Activated CD4-positive, alpha-beta T cell treated with anti-CD3 and anti-CD28 coated beads, Interleukin-2, Interleukin-6, amounts not matched to agents 100 ng/mL and 50 ng/mL, durations not matched to agents 16 hours and 8 hours (primary cell): ENCODE measurements at regions not wholly inside any gene's neighbourhood (a gene's known extent, or its start where the extent isn't known, plus 50 kb on each side); places are given as distances from the start of the nearest gene placed in this dataset.
"Not testable (repeated sequence)": the region's sequence is repeated elsewhere in the genome, so short reads cannot be mapped to it uniquely, and the experiment has no call there.

Source experiments
- DNase-seq: peaks from one replicate; pipeline ENCODE4 v3.0.0-alpha.2; 2020

DNA sequence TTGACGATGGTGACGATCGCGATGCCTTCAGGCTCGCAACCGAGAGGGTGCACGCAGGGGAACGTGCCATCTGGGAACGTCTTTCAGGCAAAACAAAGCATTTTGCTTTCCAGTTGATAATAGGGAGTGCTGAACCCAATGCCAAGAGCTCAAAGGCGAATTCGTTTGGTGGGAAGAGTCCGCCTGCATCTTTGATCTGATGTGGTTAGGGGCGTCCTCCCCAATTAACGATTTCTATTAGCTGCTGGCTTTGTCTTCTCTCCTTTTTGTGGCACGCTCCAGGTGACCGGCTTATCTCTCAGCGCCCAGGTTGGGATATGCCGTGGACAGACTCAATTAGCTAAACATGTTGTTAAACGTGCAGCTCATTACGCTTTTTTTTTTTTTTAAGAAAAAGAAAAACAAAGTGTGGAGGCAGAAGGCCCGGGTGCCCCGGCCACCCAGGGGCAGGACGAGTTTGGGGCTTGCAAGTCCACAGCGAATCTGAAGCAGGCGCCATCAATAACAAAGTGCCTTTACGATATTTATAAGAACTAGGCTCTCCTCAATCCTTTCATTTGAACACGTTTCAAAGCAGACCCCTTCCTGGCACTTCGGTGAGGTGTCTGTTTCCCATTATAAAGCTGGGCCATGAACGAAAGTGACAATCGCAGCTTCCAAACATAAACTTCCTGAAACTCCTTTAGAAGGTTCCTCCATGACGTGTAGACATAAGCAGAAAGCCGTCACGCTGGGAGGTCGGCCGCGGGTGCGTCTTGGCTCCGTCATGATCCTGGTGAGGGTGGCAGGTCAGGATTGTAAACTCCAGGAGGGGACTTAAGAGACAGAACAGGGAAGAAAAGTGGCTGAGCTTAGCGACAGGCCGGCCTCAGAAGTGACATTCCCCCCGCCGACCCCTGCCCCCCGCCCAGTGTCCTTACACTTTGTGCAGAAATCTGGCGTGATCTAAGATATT is 155.3 kb downstream of the LAT start:
- not testable (repeated sequence) for DNase-seq

- no peak for DNase-seq
Observed at GRCh38 chr16:29139261-29139802, 154.5 kb downstream of the LAT start.

GRCh38 chr16:29138698-29139097 is 153.8 kb downstream of the LAT start:
- DNase-seq: not testable (repeated sequence)

- DNase-seq: not testable (repeated sequence)
Observed at GRCh38 chr16:29137894-29138662, 153.2 kb downstream of the LAT start.

- DNase-seq: not testable (repeated sequence)
Observed at GRCh38 chr16:29137461-29137860, 152.6 kb downstream of the LAT start.

DNA sequence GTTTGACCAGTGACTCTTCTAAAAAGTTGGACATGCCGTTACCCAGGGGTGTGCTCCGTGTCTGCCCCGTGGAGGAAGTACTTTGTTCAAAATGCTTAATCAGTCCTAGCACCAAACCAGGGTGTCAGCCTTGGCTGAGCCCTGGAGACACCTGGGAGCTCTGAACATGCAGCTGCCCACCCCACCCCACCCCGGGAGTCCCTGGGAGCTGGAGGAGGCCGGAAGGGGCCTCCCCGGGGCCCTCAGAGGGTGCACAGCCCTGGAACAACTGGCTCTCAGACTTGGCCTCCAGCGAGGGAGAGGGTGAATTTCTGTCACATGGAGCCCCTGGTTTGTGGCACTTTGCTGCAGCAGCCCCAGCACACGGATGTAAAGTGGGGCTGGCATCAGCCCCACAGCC is 152.1 kb downstream of the LAT start:
- DNase-seq: not testable (repeated sequence)

DNA sequence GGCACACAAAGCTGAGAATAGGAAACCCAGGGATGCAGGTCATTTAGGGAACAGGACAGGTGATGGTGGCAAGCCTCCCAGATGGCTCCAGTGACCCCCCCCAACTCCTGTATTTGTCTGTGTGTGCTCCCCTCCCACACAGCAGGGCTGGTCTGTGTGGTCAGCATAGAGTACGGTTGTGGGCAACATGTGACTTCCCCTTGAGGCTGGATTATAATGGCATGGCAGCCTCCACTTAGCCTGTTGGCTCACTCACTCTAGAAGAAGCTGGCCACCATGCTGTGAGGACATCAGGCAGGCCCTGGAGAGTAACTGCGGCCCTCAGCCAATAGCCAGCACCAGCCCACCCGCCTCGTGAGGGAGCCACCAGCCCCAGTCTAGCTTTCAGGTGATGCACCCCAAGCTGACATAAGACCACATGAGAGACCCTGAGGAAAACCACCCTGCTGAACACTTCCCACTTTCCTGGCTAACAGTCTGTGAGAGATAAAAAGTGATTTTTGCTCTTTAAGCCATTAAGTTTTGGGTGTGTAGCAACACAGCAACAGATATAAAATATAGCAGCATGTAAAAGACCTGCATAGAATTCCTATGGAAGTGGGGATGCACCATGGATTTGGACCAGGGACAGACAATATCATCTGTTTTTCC is 151.3 kb downstream of the LAT start:
- DNase-seq: not testable (repeated sequence)

- DNase-seq: not testable (repeated sequence)
Observed at GRCh38 chr16:29135098-29135497, 150.2 kb downstream of the LAT start.

GRCh38 chr16:29133681-29134430 is 149.0 kb downstream of the LAT start:
- DNase-seq: not testable (repeated sequence)

DNA sequence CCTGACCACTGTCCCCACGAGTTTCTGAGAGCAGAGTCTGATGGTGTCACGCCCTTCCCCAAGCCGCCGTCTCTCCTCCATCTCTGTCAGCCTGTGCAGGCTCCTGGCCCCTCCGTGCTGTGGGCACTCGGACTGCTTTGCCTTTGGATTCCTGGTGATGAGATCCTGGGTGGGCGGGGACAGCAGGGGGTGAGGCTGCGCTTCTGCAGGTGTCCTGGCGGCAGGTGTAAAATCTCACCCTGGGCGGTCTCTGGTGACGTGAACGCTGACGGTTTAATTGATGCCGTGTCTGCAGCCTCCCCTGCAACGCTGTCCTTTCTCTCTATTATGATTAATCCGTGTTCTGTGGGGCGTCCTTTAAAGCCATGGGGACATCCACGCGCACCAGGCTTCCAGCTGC is 148.0 kb downstream of the LAT start:
- not testable (repeated sequence) for DNase-seq

DNA sequence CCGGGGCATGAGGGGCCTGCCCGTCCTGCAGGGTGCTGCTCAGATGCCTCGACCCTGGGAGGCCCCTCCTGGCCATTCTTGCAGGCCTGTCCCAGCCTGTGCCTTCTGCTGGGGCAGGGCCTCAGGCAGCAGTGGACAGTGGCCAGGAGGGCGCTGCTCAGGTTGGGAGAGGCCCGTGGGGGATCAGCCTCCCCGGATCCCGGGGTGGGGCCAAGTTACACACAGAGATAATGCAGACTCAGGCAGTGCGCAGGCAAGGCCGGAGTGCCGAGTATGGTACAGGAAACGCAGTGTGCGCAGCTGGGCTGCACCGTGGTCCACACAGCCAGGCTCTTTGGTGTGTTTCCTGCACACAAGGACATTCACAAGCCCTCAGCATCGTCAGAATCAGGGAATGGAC is 147.6 kb downstream of the LAT start:
- not testable (repeated sequence) for DNase-seq

DNA sequence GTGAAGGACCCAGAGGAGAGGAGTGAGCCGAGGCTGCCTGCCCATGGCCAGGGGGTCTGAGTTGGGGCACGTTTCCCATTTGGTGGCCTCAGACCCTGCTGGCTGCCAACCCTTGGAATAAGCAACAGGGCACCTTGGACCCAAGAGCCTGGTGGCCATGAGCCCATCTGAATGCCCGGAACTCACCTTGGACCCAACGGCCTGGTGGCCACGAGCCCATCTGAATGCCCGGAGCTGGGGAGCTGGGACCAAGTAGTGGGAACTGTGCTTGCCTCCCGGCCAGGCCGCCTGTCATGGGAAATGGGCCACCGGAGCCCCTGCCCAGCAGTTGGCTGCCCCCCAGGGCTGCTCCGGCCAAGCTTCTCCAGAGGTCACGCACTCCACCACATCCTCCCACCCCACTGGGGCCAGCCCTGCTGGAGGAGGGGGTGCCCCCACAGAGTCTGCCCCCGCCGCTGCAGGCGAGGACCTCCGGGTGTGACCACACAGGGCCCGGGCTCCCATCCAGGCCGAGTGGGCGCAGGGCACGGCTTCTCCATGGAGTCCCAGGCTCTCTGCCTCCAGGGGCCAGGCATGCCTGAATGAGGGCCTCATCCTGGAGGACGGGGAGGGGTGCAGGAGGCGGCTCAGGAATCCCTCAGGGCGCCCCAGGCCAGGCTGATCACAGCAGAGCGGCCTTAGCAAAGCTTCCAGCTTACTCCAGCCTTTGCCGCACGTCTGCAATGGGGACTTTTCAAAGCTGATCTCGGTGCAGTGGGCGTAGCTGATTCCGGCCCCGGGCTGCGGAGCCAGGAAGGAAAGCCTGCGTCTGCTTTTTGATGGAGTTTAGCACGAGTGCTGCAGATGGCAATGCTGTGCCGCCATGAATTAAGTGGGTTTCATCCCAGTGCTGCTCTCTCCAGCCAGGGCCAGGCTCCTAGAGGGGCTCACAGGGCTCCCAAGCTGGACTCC is 146.3 kb downstream of the LAT start:
- DNase-seq: not testable (repeated sequence)

GRCh38 chr16:29130131-29130711 is 145.4 kb downstream of the LAT start:
- not testable (repeated sequence) for DNase-seq

- DNase-seq: not testable (repeated sequence)
Observed at GRCh38 chr16:29129458-29130038, 144.7 kb downstream of the LAT start.

DNA sequence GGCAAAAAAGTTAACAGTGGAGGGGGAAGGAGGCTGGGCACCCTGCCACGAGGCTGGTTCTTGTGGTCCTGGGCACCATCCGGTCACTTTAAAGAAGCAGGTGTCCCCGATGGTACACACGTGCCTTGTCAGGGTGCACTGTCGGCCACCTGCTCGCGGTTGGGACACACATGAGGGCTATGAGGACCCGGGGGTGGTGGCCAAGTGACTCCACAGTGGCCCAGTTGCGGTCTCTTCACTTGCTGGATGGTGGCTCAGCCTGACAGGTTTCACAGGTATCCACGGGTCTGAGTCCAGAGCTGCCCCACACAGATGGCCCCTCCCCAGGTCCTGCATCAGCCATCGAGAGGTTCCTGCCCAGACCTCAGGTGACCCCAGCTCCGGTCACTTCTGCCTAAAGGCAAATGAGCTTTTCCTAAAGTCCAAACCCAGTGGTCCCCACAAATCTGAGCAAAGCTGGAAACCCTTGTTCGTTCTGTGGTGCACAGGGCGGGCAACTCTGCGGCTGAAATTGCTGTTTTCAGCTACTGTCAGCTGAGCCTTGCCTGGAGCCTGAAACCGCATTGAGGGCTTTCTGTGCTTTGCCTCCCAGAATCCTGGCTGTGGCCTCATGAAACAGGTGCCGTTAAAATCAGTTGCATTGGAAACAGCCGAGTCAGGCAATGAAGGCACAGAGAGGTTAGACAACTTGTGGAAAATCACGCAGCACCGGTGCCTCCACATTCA is 144.0 kb downstream of the LAT start:
- not testable (repeated sequence) for DNase-seq

GRCh38 chr16:29127806-29128420 is 143.1 kb downstream of the LAT start:
- DNase-seq: not testable (repeated sequence)

GRCh38 chr16:29126616-29127015 is 141.8 kb downstream of the LAT start:
- no peak for DNase-seq

DNA sequence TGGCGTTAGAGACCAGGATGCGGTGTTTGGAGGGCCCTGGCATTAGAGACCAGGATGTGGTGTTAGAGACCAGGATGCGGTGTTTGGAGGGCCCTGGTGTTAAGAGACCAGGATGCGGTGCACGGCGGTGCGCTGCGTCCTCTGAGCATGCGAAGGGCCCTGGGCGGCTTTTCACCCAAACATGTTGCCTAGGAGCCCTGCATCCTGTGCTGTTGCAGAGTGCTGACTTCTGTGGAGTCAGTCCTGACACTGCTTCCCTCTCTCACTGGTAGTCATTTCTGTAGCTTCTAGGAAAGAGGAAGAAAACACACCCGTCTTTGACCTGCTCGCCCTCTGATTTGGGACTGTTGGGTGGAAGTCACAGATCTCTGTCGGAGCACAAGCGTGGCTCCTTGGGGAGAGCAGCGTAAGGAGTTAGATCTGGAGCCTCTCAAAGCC is 141.2 kb downstream of the LAT start:
- no peak for DNase-seq

DNA sequence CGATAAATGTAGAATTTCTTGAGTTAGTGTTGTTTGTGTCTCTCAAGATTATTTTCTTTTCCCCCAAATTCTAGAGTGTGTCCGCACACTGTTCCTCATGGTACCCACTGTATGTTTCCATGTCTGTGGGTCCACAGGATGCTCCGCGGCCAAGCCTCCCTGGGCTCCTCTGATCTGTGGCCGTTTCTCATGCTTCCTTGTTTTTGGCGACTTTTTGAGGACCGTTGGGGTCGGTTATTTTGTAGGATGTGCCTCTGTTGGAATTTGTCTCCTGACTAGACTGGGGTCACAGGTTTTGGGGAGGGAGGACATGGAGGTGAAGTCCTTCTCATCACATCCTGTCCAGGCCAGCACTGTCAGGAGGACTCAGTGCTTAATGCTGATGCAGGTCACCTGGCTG is 140.0 kb downstream of the LAT start:
- DNase-seq: no peak
